ENCODE measurements at regions not wholly inside any gene's neighbourhood (a gene's known extent, or its start where the extent isn't known, plus 50 kb on each side); places are given as distances from the start of the nearest gene placed in this dataset.

DNA sequence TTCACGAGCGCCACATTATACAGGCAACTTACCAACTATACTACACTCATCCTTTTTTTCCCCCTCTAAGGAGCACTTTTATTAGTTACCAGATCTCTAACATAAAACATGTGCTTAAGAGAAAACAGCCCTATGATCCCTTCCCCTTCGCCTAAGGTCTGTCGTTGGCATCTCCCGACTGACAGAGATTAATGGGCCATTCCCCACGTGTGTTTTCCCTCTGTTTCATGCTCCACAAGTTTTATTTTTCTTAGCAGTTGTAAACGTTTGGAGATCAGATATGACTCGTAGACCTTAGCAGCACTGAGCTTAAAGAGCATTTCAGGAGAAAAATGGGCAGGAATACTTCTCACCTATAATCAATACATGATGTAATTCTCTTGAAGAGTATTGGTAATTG lies 51.4 kb upstream of the FZD10 start:
- intact Hi-C loops (cut with DNase I; ENCODE audit: low total_unique reads): no loop called here
- Histone ChIP-seq H3K36me3 (no peaks in the 10 kb centered on the region), H3K4me3 (no peak overlapping the region), H3K27me3 (peaks cover 0 to 40% (median 0%) of the 10 kb centered on the region in 3 donors), H3K9me3 (peaks cover 0 to 12% (median 7%) of the 10 kb centered on the region in 4 donors), H3K27ac (no peak overlapping the region), H3K4me1 (no peaks in the 10 kb centered on the region)
- WGBS, 5 donors: 40 to 43% (median 42%) methylated on average over 8 of the region's 8 CpGs
- no peak for DNase-seq
- TF ChIP-seq, protein P1, sequence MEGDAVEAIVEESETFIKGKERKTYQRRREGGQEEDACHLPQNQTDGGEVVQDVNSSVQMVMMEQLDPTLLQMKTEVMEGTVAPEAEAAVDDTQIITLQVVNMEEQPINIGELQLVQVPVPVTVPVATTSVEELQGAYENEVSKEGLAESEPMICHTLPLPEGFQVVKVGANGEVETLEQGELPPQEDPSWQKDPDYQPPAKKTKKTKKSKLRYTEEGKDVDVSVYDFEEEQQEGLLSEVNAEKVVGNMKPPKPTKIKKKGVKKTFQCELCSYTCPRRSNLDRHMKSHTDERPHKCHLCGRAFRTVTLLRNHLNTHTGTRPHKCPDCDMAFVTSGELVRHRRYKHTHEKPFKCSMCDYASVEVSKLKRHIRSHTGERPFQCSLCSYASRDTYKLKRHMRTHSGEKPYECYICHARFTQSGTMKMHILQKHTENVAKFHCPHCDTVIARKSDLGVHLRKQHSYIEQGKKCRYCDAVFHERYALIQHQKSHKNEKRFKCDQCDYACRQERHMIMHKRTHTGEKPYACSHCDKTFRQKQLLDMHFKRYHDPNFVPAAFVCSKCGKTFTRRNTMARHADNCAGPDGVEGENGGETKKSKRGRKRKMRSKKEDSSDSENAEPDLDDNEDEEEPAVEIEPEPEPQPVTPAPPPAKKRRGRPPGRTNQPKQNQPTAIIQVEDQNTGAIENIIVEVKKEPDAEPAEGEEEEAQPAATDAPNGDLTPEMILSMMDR (IDR thresholded peaks at IDR 0.05): no peak
- TF ChIP-seq POLR2A (IDR thresholded peaks at IDR 0.05): no peak
- TF ChIP-seq EP300 (IDR thresholded peaks at IDR 0.05): no peak
- TF ChIP-seq POLR2AphosphoS5 (IDR thresholded peaks at IDR 0.05): no peak

DNA sequence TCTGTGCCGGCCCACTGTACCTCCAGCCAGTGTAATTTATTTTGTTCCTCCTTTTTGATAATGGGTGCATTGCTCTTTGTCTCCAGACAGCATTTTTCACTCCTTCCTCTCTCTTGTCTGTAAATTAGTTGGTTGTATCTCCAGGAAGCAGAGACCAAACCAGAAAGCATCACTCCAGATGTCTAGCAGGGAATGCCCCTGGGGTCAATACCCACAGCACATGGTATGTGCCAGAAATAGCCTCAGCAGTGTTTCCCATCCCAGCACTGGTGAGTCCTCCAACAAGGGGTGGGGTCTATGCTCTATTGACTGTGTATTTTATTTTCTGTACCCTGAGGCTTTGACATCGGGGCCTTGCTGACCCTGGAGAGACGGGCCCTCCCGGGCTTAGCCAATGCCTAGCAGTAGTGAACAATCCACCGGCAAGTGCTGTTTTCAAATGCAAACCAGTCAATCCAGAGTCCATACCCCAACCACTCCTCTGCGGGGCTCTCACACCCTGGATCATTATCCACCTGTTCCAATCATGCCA lies 50.2 kb upstream of the FZD10 start:
- Histone ChIP-seq H3K4me3 (no peak overlapping the region), H3K27ac (no peak overlapping the region), H3K36me3 (no peaks in the 10 kb centered on the region), H3K9me3 (peaks cover 0 to 12% (median 7%) of the 10 kb centered on the region in 4 donors), H3K4me1 (no peaks in the 10 kb centered on the region), H3K27me3 (peaks cover 0 to 33% (median 0%) of the 10 kb centered on the region in 3 donors)
- intact Hi-C loops (cut with DNase I; ENCODE audit: low total_unique reads): no loop called here
- 71 to 88% (median 76%) methylated on average over 6 of the region's 6 CpGs for WGBS, 5 donors
- DNase-seq: no peak
- TF ChIP-seq POLR2AphosphoS5 (IDR thresholded peaks at IDR 0.05) (no peak), POLR2A (IDR thresholded peaks at IDR 0.05) (no peak), EP300 (IDR thresholded peaks at IDR 0.05) (no peak)
- TF ChIP-seq, protein P1 (IDR thresholded peaks at IDR 0.05): no peak

All from stomach (tissue), 8 donors.